H9 (cell line): ENCODE measurements at regions not wholly inside any gene's neighbourhood (a gene's known extent, or its start where the extent isn't known, plus 50 kb on each side); places are given as distances from the start of the nearest gene placed in this dataset.

ENCODE experiments used
- DNase-seq: peaks from one replicate; pipeline ENCODE4 v3.0.0-alpha.2; 2017
- H2AFZ ChIP-seq: one replicate; pipeline ENCODE4 v1.6.1; 2013; ENCODE audit warnings: mild to moderate bottlenecking, low read length, control low read depth, moderate library complexity
- H2AK5ac ChIP-seq: 2 replicates; pipeline ENCODE4 v1.6.1; 2013; ENCODE audit warnings: low read length, control low read depth, mixed read lengths; ENCODE audit not compliant: insufficient read length
- H2BK120ac ChIP-seq: one replicate; pipeline ENCODE4 v1.6.1; 2013; ENCODE audit warnings: low read depth, mild to moderate bottlenecking, low read length, control low read depth, inconsistent platforms; ENCODE audit not compliant: poor library complexity, severe bottlenecking
- H2BK12ac ChIP-seq: 2 replicates; pipeline ENCODE4 v1.6.1; 2013; ENCODE audit warnings: low read length, control low read depth, mixed read lengths, low read depth; ENCODE audit not compliant: insufficient read length
- H2BK15ac ChIP-seq: 2 replicates; pipeline ENCODE4 v1.6.1; 2013; ENCODE audit warnings: low read depth, low read length, control low read depth
- H2BK20ac ChIP-seq: one replicate; pipeline ENCODE4 v1.6.1; 2013; ENCODE audit warnings: low read depth, mild to moderate bottlenecking, low read length, control low read depth, inconsistent platforms; ENCODE audit not compliant: poor library complexity, severe bottlenecking
- H2BK5ac ChIP-seq: 2 replicates; pipeline ENCODE4 v1.6.1; 2013; ENCODE audit warnings: low read length, control low read depth, mixed read lengths; ENCODE audit not compliant: insufficient read length
- H3K14ac ChIP-seq: 2 replicates; pipeline ENCODE4 v1.6.1; 2013; ENCODE audit warnings: low read length, control low read depth; ENCODE audit not compliant: insufficient read depth
- H3K18ac ChIP-seq: 2 replicates; pipeline ENCODE4 v1.6.1; 2013; ENCODE audit warnings: low read depth, mild to moderate bottlenecking, mixed read lengths, low read length, control low read depth; ENCODE audit not compliant: insufficient read length
- H3K23ac ChIP-seq: 2 replicates; pipeline ENCODE4 v1.6.1; 2013; ENCODE audit warnings: low read length, control low read depth, mixed read lengths, low read depth; ENCODE audit not compliant: insufficient read length
- H3K23me2 ChIP-seq: 2 replicates; pipeline ENCODE4 v1.6.1; 2013; ENCODE audit warnings: low read depth, mild to moderate bottlenecking, mixed read lengths, low read length, control low read depth; ENCODE audit not compliant: insufficient read length, poor library complexity, severe bottlenecking
- H3K27ac ChIP-seq: 2 replicates; pipeline ENCODE4 v1.5.1; 2013; ENCODE audit warnings: low read length, control low read depth, mixed read lengths, low read depth; ENCODE audit not compliant: insufficient read length
- H3K27me3 ChIP-seq: 2 replicates; pipeline ENCODE4 v1.6.1; 2013; ENCODE audit warnings: low read length, control low read depth, inconsistent platforms; ENCODE audit not compliant: insufficient read depth
- H3K4ac ChIP-seq: 2 replicates; pipeline ENCODE4 v1.6.1; 2013; ENCODE audit warnings: low read depth, mild to moderate bottlenecking, control low read depth, inconsistent platforms, low read length, moderate library complexity
- H3K4me1 ChIP-seq: 2 replicates; pipeline ENCODE4 v1.6.1; 2013; ENCODE audit warnings: low read length, control low read depth, inconsistent platforms; ENCODE audit not compliant: insufficient read depth
- H3K4me2 ChIP-seq: 2 replicates; pipeline ENCODE4 v1.6.1; 2013; ENCODE audit warnings: low read length, control low read depth, mixed read lengths; ENCODE audit not compliant: insufficient read length, insufficient read depth
- H3K56ac ChIP-seq: 2 replicates; pipeline ENCODE4 v1.6.1; 2013; ENCODE audit warnings: low read depth, mild to moderate bottlenecking, mixed read lengths, low read length, control low read depth; ENCODE audit not compliant: insufficient read length
- H3K79me1 ChIP-seq: 2 replicates; pipeline ENCODE4 v1.6.1; 2013; ENCODE audit warnings: low read depth, mild to moderate bottlenecking, moderate library complexity, low read length, control low read depth, inconsistent platforms; ENCODE audit not compliant: insufficient read depth, poor library complexity, severe bottlenecking
- H3K79me2 ChIP-seq: 2 replicates; pipeline ENCODE4 v1.6.1; 2013; ENCODE audit warnings: low read length, control low read depth, inconsistent platforms; ENCODE audit not compliant: insufficient read depth
- H3K9ac ChIP-seq: 2 replicates; pipeline ENCODE4 v1.6.1; 2013; ENCODE audit warnings: low read length, control low read depth, mixed read lengths; ENCODE audit not compliant: insufficient read length; ENCODE audit errors: extremely low read depth
- H3K9me3 ChIP-seq: one replicate; pipeline ENCODE4 v1.6.1; 2013; ENCODE audit warnings: low read depth, low read length, inconsistent platforms; ENCODE audit not compliant: control insufficient read depth
- H3T11ph ChIP-seq: one replicate; pipeline ENCODE4 v1.6.1; 2013; ENCODE audit warnings: mild to moderate bottlenecking, low read length, control low read depth, inconsistent platforms
- H4K20me1 ChIP-seq: one replicate; pipeline ENCODE4 v1.6.1; 2013; ENCODE audit not compliant: control insufficient read depth, insufficient read length, insufficient read depth
- H4K5ac ChIP-seq: 2 replicates; pipeline ENCODE4 v1.6.1; 2013; ENCODE audit warnings: low read depth, mild to moderate bottlenecking, mixed read lengths, low read length, control low read depth; ENCODE audit not compliant: insufficient read length
- H4K8ac ChIP-seq: replicated peaks from 2 replicates; pipeline ENCODE4 v1.6.1; 2013; ENCODE audit warnings: low read length, control low read depth, mixed read lengths, low read depth; ENCODE audit not compliant: insufficient read length
- H4K91ac ChIP-seq: 2 replicates; pipeline ENCODE4 v1.6.1; 2013; ENCODE audit warnings: low read depth, mild to moderate bottlenecking, moderate library complexity, mixed read lengths, low read length, control low read depth; ENCODE audit not compliant: insufficient read length
- H3K27ac Mint-ChIP-seq, 3 experiments: 2 replicates in 2 of 3; 3 replicates in 1 of 3; pipeline ENCODE4 v1.8.0; 2020 to 2021; ENCODE audit warnings: mixed read lengths in 3 of 3, mild to moderate bottlenecking in 1 of 3, moderate library complexity in 1 of 3
- H3K27me3 Mint-ChIP-seq: 2 replicates; pipeline ENCODE4 v1.8.0; 2021; ENCODE audit warnings: low read depth, mild to moderate bottlenecking, moderate library complexity, mixed read lengths
- H3K36me3 Mint-ChIP-seq, 3 experiments: 2 replicates in 2 of 3; 3 replicates in 1 of 3; pipeline ENCODE4 v1.8.0; 2020 to 2021; ENCODE audit warnings: low read depth in 3 of 3, mixed read lengths in 3 of 3; ENCODE audit not compliant: insufficient read depth in 1 of 3
- H3K4me1 Mint-ChIP-seq, 2 experiments: 2 replicates each; pipeline ENCODE4 v1.8.0; 2020; ENCODE audit warnings: mixed read lengths in 2 of 2
- H3K4me3 Mint-ChIP-seq, 2 experiments: 2 replicates in 1 of 2; 3 replicates in 1 of 2; pipeline ENCODE4 v1.8.0; 2020 to 2021; ENCODE audit warnings: mild to moderate bottlenecking in 2 of 2, mixed read lengths in 2 of 2, moderate library complexity in 1 of 2
- H3K9me3 Mint-ChIP-seq, 2 experiments: 2 replicates in 1 of 2; 3 replicates in 1 of 2; pipeline ENCODE4 v1.8.0; 2020; ENCODE audit warnings: mild to moderate bottlenecking in 2 of 2, mixed read lengths in 2 of 2, moderate library complexity in 1 of 2
- TF ChIP-seq, protein P1 (sequence below): fragments of 200-600 bp; sonication (generic); conservative IDR thresholded peaks from 3 replicates; pipeline ENCODE4 v1.8.0; 2021; ENCODE audit warnings: antibody characterized with exemption, mild to moderate bottlenecking

DNA sequence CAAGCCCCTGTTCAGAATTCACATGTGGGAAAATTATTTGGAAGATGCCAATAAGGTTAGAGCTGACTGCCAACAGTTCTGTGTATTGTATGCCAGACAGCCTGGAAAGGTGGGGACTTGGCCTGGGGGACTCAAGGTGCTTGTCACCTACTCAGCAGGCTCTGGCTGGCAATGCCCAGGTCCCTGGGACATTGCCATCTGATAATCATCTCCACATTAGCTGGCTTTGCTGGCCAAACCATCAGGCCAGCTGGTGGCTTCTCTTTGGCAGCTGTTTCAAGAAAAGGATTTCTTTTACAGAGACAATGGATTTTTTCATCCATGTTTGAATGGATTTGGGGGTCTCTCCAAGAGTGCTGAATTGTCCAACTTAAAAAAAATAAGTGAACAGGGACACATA, 165.2 kb downstream of the BRMS1L start:
- Mint-ChIP-seq H3K36me3 (no peaks in the 10 kb centered on the region), H3K27ac (no peak overlapping the region), H3K4me3 (no peak overlapping the region), H3K27me3 (no peaks in the 10 kb centered on the region; the same call in 1 of the 2 replicates), H3K4me1 (peaks cover 5 to 7% of the 10 kb centered on the region in 2 experiments), H3K9me3 (no peaks in the 10 kb centered on the region; a peak in 1 of 5 replicates)
- Histone ChIP-seq H2BK120ac (no peak overlapping the region), H3K4me1 (peaks cover 3% of the 10 kb centered on the region; the same call in 1 of the 2 replicates), H4K20me1 (no peaks in the 10 kb centered on the region), H3K4ac (no peak overlapping the region), H3K23ac (no peak overlapping the region), H2BK20ac (no peak overlapping the region), H2BK5ac (no peak overlapping the region), H4K8ac (no peak overlapping the region), H3K18ac (no peak overlapping the region), H3K14ac (no peak overlapping the region), H4K5ac (no peak overlapping the region), H4K91ac (no peak overlapping the region), H3K4me2 (no peak overlapping the region), H3K79me1 (no peaks in the 10 kb centered on the region), H3K9ac (no peak overlapping the region), H2AFZ (no peak overlapping the region), H3K9me3 (no peaks in the 10 kb centered on the region), H3K79me2 (no peaks in the 10 kb centered on the region), H2AK5ac (no peak overlapping the region), H3T11ph (no peak overlapping the region), H2BK12ac (no peak overlapping the region), H2BK15ac (no peak overlapping the region), H3K56ac (no peak overlapping the region), H3K27me3 (no peaks in the 10 kb centered on the region), H3K27ac (no peak overlapping the region), H3K23me2 (no peaks in the 10 kb centered on the region)
- TF ChIP-seq, protein P1, sequence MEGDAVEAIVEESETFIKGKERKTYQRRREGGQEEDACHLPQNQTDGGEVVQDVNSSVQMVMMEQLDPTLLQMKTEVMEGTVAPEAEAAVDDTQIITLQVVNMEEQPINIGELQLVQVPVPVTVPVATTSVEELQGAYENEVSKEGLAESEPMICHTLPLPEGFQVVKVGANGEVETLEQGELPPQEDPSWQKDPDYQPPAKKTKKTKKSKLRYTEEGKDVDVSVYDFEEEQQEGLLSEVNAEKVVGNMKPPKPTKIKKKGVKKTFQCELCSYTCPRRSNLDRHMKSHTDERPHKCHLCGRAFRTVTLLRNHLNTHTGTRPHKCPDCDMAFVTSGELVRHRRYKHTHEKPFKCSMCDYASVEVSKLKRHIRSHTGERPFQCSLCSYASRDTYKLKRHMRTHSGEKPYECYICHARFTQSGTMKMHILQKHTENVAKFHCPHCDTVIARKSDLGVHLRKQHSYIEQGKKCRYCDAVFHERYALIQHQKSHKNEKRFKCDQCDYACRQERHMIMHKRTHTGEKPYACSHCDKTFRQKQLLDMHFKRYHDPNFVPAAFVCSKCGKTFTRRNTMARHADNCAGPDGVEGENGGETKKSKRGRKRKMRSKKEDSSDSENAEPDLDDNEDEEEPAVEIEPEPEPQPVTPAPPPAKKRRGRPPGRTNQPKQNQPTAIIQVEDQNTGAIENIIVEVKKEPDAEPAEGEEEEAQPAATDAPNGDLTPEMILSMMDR = no peak
- no peak for DNase-seq
